H9 (cell line): ENCODE measurements at regions not wholly inside any gene's neighbourhood (a gene's known extent, or its start where the extent isn't known, plus 50 kb on each side); places are given as distances from the start of the nearest gene placed in this dataset.

ENCODE experiments used
- DNase-seq: peaks from one replicate; pipeline ENCODE4 v3.0.0-alpha.2; 2017
- H2AFZ ChIP-seq: one replicate; pipeline ENCODE4 v1.6.1; 2013; ENCODE audit warnings: mild to moderate bottlenecking, low read length, control low read depth, moderate library complexity
- H2AK5ac ChIP-seq: 2 replicates; pipeline ENCODE4 v1.6.1; 2013; ENCODE audit warnings: low read length, control low read depth, mixed read lengths; ENCODE audit not compliant: insufficient read length
- H2BK120ac ChIP-seq: one replicate; pipeline ENCODE4 v1.6.1; 2013; ENCODE audit warnings: low read depth, mild to moderate bottlenecking, low read length, control low read depth, inconsistent platforms; ENCODE audit not compliant: poor library complexity, severe bottlenecking
- H2BK12ac ChIP-seq: 2 replicates; pipeline ENCODE4 v1.6.1; 2013; ENCODE audit warnings: low read length, control low read depth, mixed read lengths, low read depth; ENCODE audit not compliant: insufficient read length
- H2BK15ac ChIP-seq: 2 replicates; pipeline ENCODE4 v1.6.1; 2013; ENCODE audit warnings: low read depth, low read length, control low read depth
- H2BK20ac ChIP-seq: one replicate; pipeline ENCODE4 v1.6.1; 2013; ENCODE audit warnings: low read depth, mild to moderate bottlenecking, low read length, control low read depth, inconsistent platforms; ENCODE audit not compliant: poor library complexity, severe bottlenecking
- H2BK5ac ChIP-seq: 2 replicates; pipeline ENCODE4 v1.6.1; 2013; ENCODE audit warnings: low read length, control low read depth, mixed read lengths; ENCODE audit not compliant: insufficient read length
- H3K14ac ChIP-seq: 2 replicates; pipeline ENCODE4 v1.6.1; 2013; ENCODE audit warnings: low read length, control low read depth; ENCODE audit not compliant: insufficient read depth
- H3K18ac ChIP-seq: 2 replicates; pipeline ENCODE4 v1.6.1; 2013; ENCODE audit warnings: low read depth, mild to moderate bottlenecking, mixed read lengths, low read length, control low read depth; ENCODE audit not compliant: insufficient read length
- H3K23ac ChIP-seq: 2 replicates; pipeline ENCODE4 v1.6.1; 2013; ENCODE audit warnings: low read length, control low read depth, mixed read lengths, low read depth; ENCODE audit not compliant: insufficient read length
- H3K23me2 ChIP-seq: 2 replicates; pipeline ENCODE4 v1.6.1; 2013; ENCODE audit warnings: low read depth, mild to moderate bottlenecking, mixed read lengths, low read length, control low read depth; ENCODE audit not compliant: insufficient read length, poor library complexity, severe bottlenecking
- H3K27ac ChIP-seq: 2 replicates; pipeline ENCODE4 v1.5.1; 2013; ENCODE audit warnings: low read length, control low read depth, mixed read lengths, low read depth; ENCODE audit not compliant: insufficient read length
- H3K27me3 ChIP-seq: 2 replicates; pipeline ENCODE4 v1.6.1; 2013; ENCODE audit warnings: low read length, control low read depth, inconsistent platforms; ENCODE audit not compliant: insufficient read depth
- H3K4ac ChIP-seq: 2 replicates; pipeline ENCODE4 v1.6.1; 2013; ENCODE audit warnings: low read depth, mild to moderate bottlenecking, control low read depth, inconsistent platforms, low read length, moderate library complexity
- H3K4me1 ChIP-seq: 2 replicates; pipeline ENCODE4 v1.6.1; 2013; ENCODE audit warnings: low read length, control low read depth, inconsistent platforms; ENCODE audit not compliant: insufficient read depth
- H3K4me2 ChIP-seq: 2 replicates; pipeline ENCODE4 v1.6.1; 2013; ENCODE audit warnings: low read length, control low read depth, mixed read lengths; ENCODE audit not compliant: insufficient read length, insufficient read depth
- H3K56ac ChIP-seq: 2 replicates; pipeline ENCODE4 v1.6.1; 2013; ENCODE audit warnings: low read depth, mild to moderate bottlenecking, mixed read lengths, low read length, control low read depth; ENCODE audit not compliant: insufficient read length
- H3K79me1 ChIP-seq: 2 replicates; pipeline ENCODE4 v1.6.1; 2013; ENCODE audit warnings: low read depth, mild to moderate bottlenecking, moderate library complexity, low read length, control low read depth, inconsistent platforms; ENCODE audit not compliant: insufficient read depth, poor library complexity, severe bottlenecking
- H3K79me2 ChIP-seq: 2 replicates; pipeline ENCODE4 v1.6.1; 2013; ENCODE audit warnings: low read length, control low read depth, inconsistent platforms; ENCODE audit not compliant: insufficient read depth
- H3K9ac ChIP-seq: 2 replicates; pipeline ENCODE4 v1.6.1; 2013; ENCODE audit warnings: low read length, control low read depth, mixed read lengths; ENCODE audit not compliant: insufficient read length; ENCODE audit errors: extremely low read depth
- H3K9me3 ChIP-seq: one replicate; pipeline ENCODE4 v1.6.1; 2013; ENCODE audit warnings: low read depth, low read length, inconsistent platforms; ENCODE audit not compliant: control insufficient read depth
- H3T11ph ChIP-seq: one replicate; pipeline ENCODE4 v1.6.1; 2013; ENCODE audit warnings: mild to moderate bottlenecking, low read length, control low read depth, inconsistent platforms
- H4K20me1 ChIP-seq: one replicate; pipeline ENCODE4 v1.6.1; 2013; ENCODE audit not compliant: control insufficient read depth, insufficient read length, insufficient read depth
- H4K5ac ChIP-seq: 2 replicates; pipeline ENCODE4 v1.6.1; 2013; ENCODE audit warnings: low read depth, mild to moderate bottlenecking, mixed read lengths, low read length, control low read depth; ENCODE audit not compliant: insufficient read length
- H4K8ac ChIP-seq: replicated peaks from 2 replicates; pipeline ENCODE4 v1.6.1; 2013; ENCODE audit warnings: low read length, control low read depth, mixed read lengths, low read depth; ENCODE audit not compliant: insufficient read length
- H4K91ac ChIP-seq: 2 replicates; pipeline ENCODE4 v1.6.1; 2013; ENCODE audit warnings: low read depth, mild to moderate bottlenecking, moderate library complexity, mixed read lengths, low read length, control low read depth; ENCODE audit not compliant: insufficient read length
- H3K27ac Mint-ChIP-seq, 3 experiments: 2 replicates in 2 of 3; 3 replicates in 1 of 3; pipeline ENCODE4 v1.8.0; 2020 to 2021; ENCODE audit warnings: mixed read lengths in 3 of 3, mild to moderate bottlenecking in 1 of 3, moderate library complexity in 1 of 3
- H3K27me3 Mint-ChIP-seq: 2 replicates; pipeline ENCODE4 v1.8.0; 2021; ENCODE audit warnings: low read depth, mild to moderate bottlenecking, moderate library complexity, mixed read lengths
- H3K36me3 Mint-ChIP-seq, 3 experiments: 2 replicates in 2 of 3; 3 replicates in 1 of 3; pipeline ENCODE4 v1.8.0; 2020 to 2021; ENCODE audit warnings: low read depth in 3 of 3, mixed read lengths in 3 of 3; ENCODE audit not compliant: insufficient read depth in 1 of 3
- H3K4me1 Mint-ChIP-seq, 2 experiments: 2 replicates each; pipeline ENCODE4 v1.8.0; 2020; ENCODE audit warnings: mixed read lengths in 2 of 2
- H3K4me3 Mint-ChIP-seq, 2 experiments: 2 replicates in 1 of 2; 3 replicates in 1 of 2; pipeline ENCODE4 v1.8.0; 2020 to 2021; ENCODE audit warnings: mild to moderate bottlenecking in 2 of 2, mixed read lengths in 2 of 2, moderate library complexity in 1 of 2
- H3K9me3 Mint-ChIP-seq, 2 experiments: 2 replicates in 1 of 2; 3 replicates in 1 of 2; pipeline ENCODE4 v1.8.0; 2020; ENCODE audit warnings: mild to moderate bottlenecking in 2 of 2, mixed read lengths in 2 of 2, moderate library complexity in 1 of 2
- CTCF ChIP-seq: fragments of 200-600 bp; sonication (generic); conservative IDR thresholded peaks from 3 replicates; pipeline ENCODE4 v1.8.0; 2021; ENCODE audit warnings: antibody characterized with exemption, mild to moderate bottlenecking
- WGBS: extraction: QIAGEN DNeasy Blood & Tissue Kit; methylation state at CpG from one replicate; pipeline ENCODE4 v1.1.7; 2013; ENCODE audit warnings: missing lambda C conversion rate, low lambda C conversion rate, mixed read lengths; ENCODE audit not compliant: insufficient read length; ENCODE audit errors: extremely low coverage; 5-methylcytosine and 5-hydroxymethylcytosine counted together

GRCh38 chr3:76811418-76811817 is 228.5 kb upstream of the ROBO2 start:
- H2BK12ac ChIP-seq: no peak overlapping the region
- H2BK20ac ChIP-seq: no peak overlapping the region
- H3K27me3 ChIP-seq: no peaks in the 10 kb centered on the region
- no peak overlapping the region for H4K91ac ChIP-seq
- no peak overlapping the region for H2BK15ac ChIP-seq
- no peak overlapping the region for H4K8ac ChIP-seq
- no peak overlapping the region for H2AK5ac ChIP-seq
- no peaks in the 10 kb centered on the region for H3K4me1 Mint-ChIP-seq
- H3K9me3 ChIP-seq: no peaks in the 10 kb centered on the region
- no peaks in the 10 kb centered on the region for H3K36me3 Mint-ChIP-seq
- no peak overlapping the region for H3K4me3 Mint-ChIP-seq
- no peak overlapping the region for H3K23ac ChIP-seq
- WGBS: no CpG with 5 or more reads among the region's 1 CpG
- no peak overlapping the region for H3K14ac ChIP-seq
- no peaks in the 10 kb centered on the region for H4K20me1 ChIP-seq
- no peaks in the 10 kb centered on the region for H3K79me1 ChIP-seq
- no peaks in the 10 kb centered on the region; a peak in 1 of 5 replicates for H3K9me3 Mint-ChIP-seq
- H3K56ac ChIP-seq: no peak overlapping the region
- H3K27ac Mint-ChIP-seq: no peak overlapping the region
- H3K23me2 ChIP-seq: no peaks in the 10 kb centered on the region
- DNase-seq: no peak
- no peak overlapping the region for H2BK120ac ChIP-seq
- H2BK5ac ChIP-seq: no peak overlapping the region
- no peak for TF ChIP-seq CTCF
- H3K4me1 ChIP-seq: no peaks in the 10 kb centered on the region
- no peak overlapping the region for H4K5ac ChIP-seq
- H3K18ac ChIP-seq: no peak overlapping the region
- no peak overlapping the region for H2AFZ ChIP-seq
- H3K4me2 ChIP-seq: no peak overlapping the region
- H3K4ac ChIP-seq: no peak overlapping the region
- H3T11ph ChIP-seq: no peak overlapping the region
- H3K9ac ChIP-seq: no peak overlapping the region
- no peak overlapping the region for H3K27ac ChIP-seq
- H3K79me2 ChIP-seq: no peaks in the 10 kb centered on the region
- no peaks in the 10 kb centered on the region for H3K27me3 Mint-ChIP-seq
